ENCODE measurements at regions not wholly inside any gene's neighbourhood (a gene's known extent, or its start where the extent isn't known, plus 50 kb on each side); places are given as distances from the start of the nearest gene placed in this dataset.

DNA sequence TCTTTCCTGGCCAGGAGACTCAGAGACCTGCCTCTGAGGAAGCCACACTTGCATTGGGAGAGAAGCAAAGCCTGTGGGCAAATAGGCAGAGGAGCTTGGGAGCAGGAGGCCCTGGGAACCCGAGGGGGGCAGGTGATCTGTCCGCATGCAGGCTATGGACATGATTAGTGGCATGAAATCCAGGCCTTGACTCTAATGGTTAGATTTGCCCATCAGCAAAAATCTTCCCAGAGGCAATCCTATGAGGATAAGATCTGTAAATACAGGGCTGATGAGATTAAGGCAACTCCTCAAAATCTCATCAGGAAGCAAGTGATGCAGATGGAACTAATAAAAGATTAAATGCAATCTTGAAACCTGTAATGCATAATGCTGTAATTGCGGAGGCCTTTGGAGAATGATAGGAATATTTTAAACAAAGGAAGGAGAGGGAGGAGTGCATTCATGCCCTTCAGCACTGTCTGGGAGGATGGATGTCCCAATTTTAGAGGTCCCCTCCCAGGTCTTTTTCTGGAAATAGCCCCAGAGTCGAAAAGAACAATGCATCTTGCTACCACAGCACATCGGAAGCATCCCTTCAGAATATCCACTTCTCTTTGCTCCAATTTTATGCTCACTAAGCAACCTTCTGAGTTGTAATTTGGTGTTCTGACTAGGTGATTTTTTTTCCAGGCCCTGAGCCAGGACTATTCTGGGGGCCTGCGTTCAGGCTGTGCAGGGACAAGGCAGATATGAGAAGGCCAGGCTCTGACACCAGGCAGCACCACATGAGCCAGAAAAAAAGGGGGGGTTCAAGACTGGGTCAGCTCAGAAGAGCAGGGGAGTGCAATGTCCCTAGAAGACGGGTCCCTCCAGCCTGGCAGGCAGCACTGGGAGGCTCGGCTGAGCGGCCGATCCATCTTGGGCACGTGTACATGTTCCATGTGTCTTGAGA lies 66.5 kb downstream of the MED10 start:
- DNase-seq, result no peak
- TF ChIP-seq POLR2AphosphoS5 (IDR thresholded peaks at IDR 0.05) (no peak), POLR2A (IDR thresholded peaks at IDR 0.05) (no peak), EP300 (IDR thresholded peaks at IDR 0.05; ENCODE audit: low read depth) (no peak)
- TF ChIP-seq, protein P1, sequence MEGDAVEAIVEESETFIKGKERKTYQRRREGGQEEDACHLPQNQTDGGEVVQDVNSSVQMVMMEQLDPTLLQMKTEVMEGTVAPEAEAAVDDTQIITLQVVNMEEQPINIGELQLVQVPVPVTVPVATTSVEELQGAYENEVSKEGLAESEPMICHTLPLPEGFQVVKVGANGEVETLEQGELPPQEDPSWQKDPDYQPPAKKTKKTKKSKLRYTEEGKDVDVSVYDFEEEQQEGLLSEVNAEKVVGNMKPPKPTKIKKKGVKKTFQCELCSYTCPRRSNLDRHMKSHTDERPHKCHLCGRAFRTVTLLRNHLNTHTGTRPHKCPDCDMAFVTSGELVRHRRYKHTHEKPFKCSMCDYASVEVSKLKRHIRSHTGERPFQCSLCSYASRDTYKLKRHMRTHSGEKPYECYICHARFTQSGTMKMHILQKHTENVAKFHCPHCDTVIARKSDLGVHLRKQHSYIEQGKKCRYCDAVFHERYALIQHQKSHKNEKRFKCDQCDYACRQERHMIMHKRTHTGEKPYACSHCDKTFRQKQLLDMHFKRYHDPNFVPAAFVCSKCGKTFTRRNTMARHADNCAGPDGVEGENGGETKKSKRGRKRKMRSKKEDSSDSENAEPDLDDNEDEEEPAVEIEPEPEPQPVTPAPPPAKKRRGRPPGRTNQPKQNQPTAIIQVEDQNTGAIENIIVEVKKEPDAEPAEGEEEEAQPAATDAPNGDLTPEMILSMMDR (IDR thresholded peaks at IDR 0.05), result no peak
- 76 to 100% methylated on average over 3 to 11 of the region's 11 CpGs for WGBS, 2 donors (ENCODE audit: low coverage in 1 of 2)

DNA sequence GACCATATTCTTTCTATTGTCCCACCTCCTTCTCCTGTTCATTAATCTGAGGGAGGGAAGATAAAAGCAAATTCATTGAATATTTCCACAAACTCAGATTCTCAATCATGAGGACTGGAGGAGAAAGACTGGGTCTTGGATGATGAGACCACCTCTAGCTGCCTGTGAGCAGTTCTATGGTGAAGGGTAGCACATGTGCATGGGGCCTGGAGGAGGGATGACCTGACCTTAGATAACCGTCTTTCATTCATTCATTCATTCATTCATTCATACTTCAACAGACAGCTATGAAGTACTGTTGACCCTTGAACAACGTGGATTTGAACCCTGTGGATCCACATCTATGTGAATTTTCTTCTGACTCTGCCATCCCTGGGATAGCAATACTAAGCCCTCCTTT lies 68.4 kb downstream of the MED10 start:
- H3K27ac ChIP-seq, result no peak overlapping the region
- no peaks in the 10 kb centered on the region for H3K4me1 ChIP-seq
- no peak for TF ChIP-seq POLR2AphosphoS5 (IDR thresholded peaks at IDR 0.05)
- no peak for TF ChIP-seq POLR2A (IDR thresholded peaks at IDR 0.05)
- TF ChIP-seq, protein P1 (IDR thresholded peaks at IDR 0.05), result no peak
- TF ChIP-seq EP300 (IDR thresholded peaks at IDR 0.05; ENCODE audit: low read depth), result no peak
- no peaks in the 10 kb centered on the region for H3K9me3 ChIP-seq
- intact Hi-C loops (cut with DNase I; ENCODE audit: low total_unique reads) (no loop called here), in situ Hi-C loops (cut with MboI; ENCODE audit: low pct_ligation_motif_present in 1 of 4, low pct_unique_long_range_greater_than_20kb in 1 of 4, low sequenced_read_pairs in 3 of 4) (no loop called here)
- no peaks in the 10 kb centered on the region for H3K36me3 ChIP-seq
- no peaks in the 10 kb centered on the region for H3K27me3 ChIP-seq
- WGBS, 2 donors (ENCODE audit: low coverage in 1 of 2), result 50 to 57% methylated on average over 1 to 2 of the region's 2 CpGs
- no peak for DNase-seq
- H3K4me3 ChIP-seq, result no peak overlapping the region

More for the DNA sequence above, 66.5 kb downstream of the MED10 start:
- intact Hi-C loops (cut with DNase I; ENCODE audit: low total_unique reads) (no loop called here), in situ Hi-C loops (cut with MboI; ENCODE audit: low pct_ligation_motif_present in 1 of 4, low pct_unique_long_range_greater_than_20kb in 1 of 4, low sequenced_read_pairs in 3 of 4) (no loop called here)
- Histone ChIP-seq H3K9me3 (no peaks in the 10 kb centered on the region), H3K27me3 (no peaks in the 10 kb centered on the region), H3K4me3 (no peak overlapping the region), H3K4me1 (no peaks in the 10 kb centered on the region), H3K27ac (no peak overlapping the region), H3K36me3 (no peaks in the 10 kb centered on the region)

DNA sequence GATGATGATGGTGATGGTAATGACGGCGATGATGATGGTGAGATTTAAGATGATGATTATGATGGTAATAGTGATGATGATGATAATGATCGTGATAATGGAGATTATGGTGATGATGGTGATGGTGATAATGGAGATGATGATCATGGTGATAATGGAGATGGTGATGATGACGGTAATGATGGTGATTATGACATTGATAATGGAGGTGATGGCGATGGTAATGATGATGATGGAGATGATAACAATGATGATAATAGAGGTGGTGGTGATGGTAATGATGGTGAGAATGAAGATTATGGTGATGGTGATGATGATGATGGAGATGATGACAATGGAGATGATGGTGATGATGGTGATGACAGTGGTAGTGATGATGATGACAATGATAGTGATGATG lies 69.7 kb downstream of the MED10 start:
- in situ Hi-C loops (cut with MboI; ENCODE audit: low pct_ligation_motif_present in 1 of 4, low pct_unique_long_range_greater_than_20kb in 1 of 4, low sequenced_read_pairs in 3 of 4), result no loop called here
- no peak overlapping the region for H3K4me3 ChIP-seq
- H3K27ac ChIP-seq, result no peak overlapping the region
- intact Hi-C loops (cut with DNase I; ENCODE audit: low total_unique reads), result no loop called here
- 86 to 93% methylated on average over 5 of the region's 5 CpGs for WGBS, 2 donors (ENCODE audit: low coverage in 1 of 2)
- no peaks in the 10 kb centered on the region for H3K27me3 ChIP-seq
- H3K9me3 ChIP-seq, result no peaks in the 10 kb centered on the region
- H3K36me3 ChIP-seq, result no peaks in the 10 kb centered on the region
- DNase-seq, result no peak
- H3K4me1 ChIP-seq, result no peaks in the 10 kb centered on the region
- TF ChIP-seq EP300 (IDR thresholded peaks at IDR 0.05; ENCODE audit: low read depth), result no peak
- TF ChIP-seq, protein P1 (IDR thresholded peaks at IDR 0.05), result no peak
- no peak for TF ChIP-seq POLR2A (IDR thresholded peaks at IDR 0.05)
- no peak for TF ChIP-seq POLR2AphosphoS5 (IDR thresholded peaks at IDR 0.05)

DNA sequence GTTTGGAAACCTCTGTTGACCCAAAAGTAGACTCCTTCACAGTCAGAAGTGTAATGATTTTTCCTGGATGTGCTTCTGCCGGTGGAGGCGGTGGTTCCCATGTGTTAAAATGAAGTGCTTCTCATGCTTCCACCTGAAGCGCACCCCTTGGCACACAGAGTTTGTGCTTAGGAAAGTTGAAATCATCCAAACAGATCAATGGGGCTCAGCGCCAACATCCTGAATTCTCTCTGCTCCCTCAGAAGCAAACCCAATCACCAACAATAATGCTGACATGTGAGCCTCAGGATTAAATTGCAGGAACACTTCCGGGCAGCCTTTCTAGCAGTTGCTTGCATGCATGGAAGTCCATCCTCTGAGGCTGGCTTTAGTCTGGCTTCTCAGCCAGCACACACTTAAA lies 71.0 kb downstream of the MED10 start:
- no peak overlapping the region for H3K27ac ChIP-seq
- no peaks in the 10 kb centered on the region for H3K36me3 ChIP-seq
- intact Hi-C loops (cut with DNase I; ENCODE audit: low total_unique reads) (no loop called here), in situ Hi-C loops (cut with MboI; ENCODE audit: low pct_ligation_motif_present in 1 of 4, low pct_unique_long_range_greater_than_20kb in 1 of 4, low sequenced_read_pairs in 3 of 4) (no loop called here)
- no peak overlapping the region for H3K4me3 ChIP-seq
- 79 to 85% methylated on average over 3 to 5 of the region's 5 CpGs for WGBS, 2 donors (ENCODE audit: low coverage in 1 of 2)
- H3K27me3 ChIP-seq, result no peaks in the 10 kb centered on the region
- TF ChIP-seq POLR2AphosphoS5 (IDR thresholded peaks at IDR 0.05) (no peak), POLR2A (IDR thresholded peaks at IDR 0.05) (no peak), EP300 (IDR thresholded peaks at IDR 0.05; ENCODE audit: low read depth) (no peak)
- TF ChIP-seq, protein P1 (IDR thresholded peaks at IDR 0.05), result no peak
- H3K9me3 ChIP-seq, result no peaks in the 10 kb centered on the region
- no peaks in the 10 kb centered on the region for H3K4me1 ChIP-seq
- no peak for DNase-seq

All from transverse colon (tissue), 4 donors.